ENCODE measurements at regions not wholly inside any gene's neighbourhood (a gene's known extent, or its start where the extent isn't known, plus 50 kb on each side); places are given as distances from the start of the nearest gene placed in this dataset.
A peak's percentile ranks its signal among the peaks of the same experiment; 100 is the strongest.

DNA sequence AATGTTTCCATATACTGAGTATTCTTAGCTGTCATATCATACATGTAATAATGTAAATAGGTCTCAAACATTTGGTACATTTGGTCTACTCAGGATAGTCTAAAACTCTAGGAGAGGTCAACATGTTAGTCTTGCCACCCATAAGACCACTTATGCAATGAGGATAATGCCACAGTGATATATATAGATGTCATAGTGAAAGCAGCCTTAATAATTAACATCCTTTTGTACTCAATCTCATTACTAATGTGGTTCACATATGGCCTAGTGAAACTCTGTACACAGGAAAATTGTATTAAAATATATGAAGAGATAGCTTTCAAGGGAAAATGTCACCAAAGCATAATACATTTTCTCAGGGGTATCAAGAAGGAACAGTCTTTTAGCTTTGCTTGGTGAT, 577.9 kb downstream of the TFAP2B start:
- Histone ChIP-seq H3K27ac (no peak overlapping the region), H3K4me3 (no peak overlapping the region), H3K9me3 (ENCODE audit: low read depth, low read length) (no peaks in the 10 kb centered on the region), H3K36me3 (ENCODE audit: insufficient read depth, low read length) (no peaks in the 10 kb centered on the region), H3K9ac (ENCODE audit: insufficient read length) (no peak overlapping the region)
- no peak for DNase-seq (ENCODE audit: low read depth, low spot score)
- TF ChIP-seq FOXP2 (optimal IDR thresholded peaks at IDR 0.05; ENCODE audit: control extremely low read depth, extremely low read length, insufficient read depth) (no peak), EZH2 (IDR thresholded peaks at IDR 0.05) (no peak)

DNA sequence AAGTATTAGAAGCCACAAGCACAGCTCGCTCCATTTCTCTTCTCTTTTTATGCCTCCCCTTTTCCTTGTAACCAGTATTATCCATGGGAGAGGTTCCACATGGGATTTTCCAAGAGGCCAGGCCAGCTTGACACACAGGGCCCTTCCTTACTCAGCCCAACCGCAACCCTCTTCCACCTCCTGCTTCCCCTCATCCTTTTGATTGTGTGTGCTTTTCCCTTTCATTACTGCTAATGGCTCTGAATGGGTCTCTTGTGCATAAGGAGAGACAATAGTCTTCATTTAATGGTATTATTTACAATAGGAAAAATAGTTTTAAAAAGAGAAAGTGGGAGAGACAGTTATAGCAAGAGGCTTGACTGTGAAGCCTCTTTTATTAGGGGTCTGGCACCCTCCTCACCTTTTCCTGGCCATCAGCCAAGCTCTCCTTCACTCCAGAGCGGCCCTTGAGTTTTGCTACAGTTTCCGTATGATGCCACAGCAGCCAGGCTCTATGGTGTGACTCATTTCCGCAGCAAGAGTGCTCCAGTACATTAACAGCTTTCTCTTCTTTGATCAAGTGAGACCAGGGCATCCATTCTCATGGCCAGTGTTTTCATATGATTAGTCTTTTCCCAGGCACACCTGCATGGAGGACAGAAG, 579.5 kb downstream of the TFAP2B start:
- Histone ChIP-seq H3K4me3 (no peak overlapping the region), H3K9ac (ENCODE audit: insufficient read length) (no peak overlapping the region), H3K36me3 (ENCODE audit: insufficient read depth, low read length) (no peaks in the 10 kb centered on the region), H3K9me3 (ENCODE audit: low read depth, low read length) (no peaks in the 10 kb centered on the region), H3K27ac (no peak overlapping the region)
- no peak for DNase-seq (ENCODE audit: low read depth, low spot score)
- TF ChIP-seq POLR2AphosphoS5 (IDR thresholded peaks at IDR 0.05; ENCODE audit: borderline replicate concordance, low read depth, low read length): no peak

DNA sequence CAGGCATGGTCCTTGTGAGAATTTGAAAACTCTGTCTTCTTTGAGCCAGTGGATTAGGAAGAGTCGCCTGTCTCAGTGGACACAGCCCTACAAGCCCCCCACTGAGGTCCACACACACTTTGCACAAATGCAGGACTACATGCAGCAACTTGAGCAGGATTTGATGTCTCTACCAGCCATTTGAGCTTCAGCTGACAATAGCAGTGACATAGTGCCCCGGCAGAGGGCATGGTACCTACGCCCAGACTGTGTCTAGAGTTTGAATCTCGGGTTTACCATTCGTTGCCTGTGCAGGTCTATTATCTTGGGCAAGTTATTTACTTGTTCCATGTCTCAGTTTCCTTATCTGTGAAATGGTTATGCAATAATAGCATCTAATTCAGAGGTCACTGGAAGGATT, 580.1 kb downstream of the TFAP2B start:
- no peak overlapping the region for H3K9ac ChIP-seq (ENCODE audit: insufficient read length)
- H3K36me3 ChIP-seq (ENCODE audit: insufficient read depth, low read length): no peaks in the 10 kb centered on the region
- no peaks in the 10 kb centered on the region for H3K9me3 ChIP-seq (ENCODE audit: low read depth, low read length)
- no peak for DNase-seq (ENCODE audit: low read depth, low spot score)
- TF ChIP-seq FOXP2 (optimal IDR thresholded peaks at IDR 0.05; ENCODE audit: control extremely low read depth, extremely low read length, insufficient read depth) (no peak), EZH2 (IDR thresholded peaks at IDR 0.05) (no peak), POLR2AphosphoS5 (IDR thresholded peaks at IDR 0.05; ENCODE audit: borderline replicate concordance, low read depth, low read length) (no peak)
- no peak overlapping the region for H3K4me3 ChIP-seq
- no peak overlapping the region for H3K27ac ChIP-seq

DNA sequence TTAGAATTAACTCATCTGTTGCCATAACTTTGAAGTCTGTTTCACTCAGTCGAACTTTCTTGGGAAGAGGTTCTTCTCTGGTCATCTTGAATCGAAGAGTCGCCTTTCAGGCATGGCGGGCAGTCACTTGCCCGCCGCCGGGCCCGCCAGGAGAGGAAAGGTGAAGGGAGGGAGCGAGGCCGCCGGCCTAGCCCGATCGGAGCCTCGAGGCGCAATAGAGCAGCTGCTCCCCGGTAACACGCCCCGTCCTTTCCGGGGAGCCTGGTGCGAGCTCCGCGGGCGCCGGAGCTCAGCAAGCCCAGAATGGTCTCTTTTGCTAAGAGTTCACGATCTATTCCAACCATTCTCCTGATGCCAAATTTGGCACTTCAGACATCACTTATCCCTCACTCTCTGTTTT, 591.8 kb downstream of the TFAP2B start:
- H3K27ac ChIP-seq: no peak overlapping the region

DNA sequence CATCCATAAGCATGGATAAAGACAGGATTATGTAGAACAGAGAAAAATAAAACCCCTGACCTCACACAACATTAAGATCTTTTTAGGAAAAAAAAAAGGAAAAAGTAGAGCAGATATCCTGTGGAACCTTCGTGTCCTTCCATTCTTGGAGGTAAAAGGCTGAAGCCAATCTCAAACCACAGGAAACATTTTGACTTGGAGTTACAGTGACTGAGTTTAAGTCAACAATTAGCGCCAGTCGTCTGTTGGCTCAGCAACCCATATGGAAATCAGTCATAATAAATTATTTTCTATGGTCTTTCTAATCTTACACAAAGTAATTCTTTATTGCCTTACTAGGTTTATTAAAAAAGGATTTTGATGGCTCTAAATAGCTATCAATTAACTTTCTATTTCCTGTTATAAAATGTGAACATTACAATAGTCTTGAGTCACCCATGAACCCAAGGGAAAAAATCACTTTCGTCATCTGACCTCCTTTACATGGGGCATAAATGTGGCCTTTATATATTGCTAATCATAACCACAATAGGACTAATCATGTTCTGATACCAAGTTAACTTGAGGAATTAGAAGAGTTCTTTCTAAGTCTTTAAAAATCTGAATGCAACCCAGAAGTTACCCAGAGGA, 592.9 kb downstream of the TFAP2B start:
- Histone ChIP-seq H3K36me3 (ENCODE audit: insufficient read depth, low read length) (no peaks in the 10 kb centered on the region), H3K4me3 (peak overlapping the region; percentile 22; the same call in 1 of the 2 replicates), H3K9ac (ENCODE audit: insufficient read length) (no peak overlapping the region), H3K9me3 (ENCODE audit: low read depth, low read length) (no peaks in the 10 kb centered on the region), H3K27ac (peak overlapping the region; percentile 76)
- TF ChIP-seq EZH2 (IDR thresholded peaks at IDR 0.05): no peak
- TF ChIP-seq FOXP2 (optimal IDR thresholded peaks at IDR 0.05; ENCODE audit: control extremely low read depth, extremely low read length, insufficient read depth): no peak
- peak; percentile 38; the same call in 1 of the 2 replicates for TF ChIP-seq POLR2AphosphoS5 (IDR thresholded peaks at IDR 0.05; ENCODE audit: borderline replicate concordance, low read depth, low read length)
- DNase-seq (ENCODE audit: low read depth, low spot score): no peak

More for the DNA sequence above, 591.8 kb downstream of the TFAP2B start:
- TF ChIP-seq EZH2 (IDR thresholded peaks at IDR 0.05): no peak
- no peak for TF ChIP-seq FOXP2 (optimal IDR thresholded peaks at IDR 0.05; ENCODE audit: control extremely low read depth, extremely low read length, insufficient read depth)
- Histone ChIP-seq H3K4me3 (no peak overlapping the region), H3K9me3 (ENCODE audit: low read depth, low read length) (no peaks in the 10 kb centered on the region), H3K36me3 (ENCODE audit: insufficient read depth, low read length) (no peaks in the 10 kb centered on the region), H3K9ac (ENCODE audit: insufficient read length) (no peak overlapping the region)
- DNase-seq (ENCODE audit: low read depth, low spot score): no peak

DNA sequence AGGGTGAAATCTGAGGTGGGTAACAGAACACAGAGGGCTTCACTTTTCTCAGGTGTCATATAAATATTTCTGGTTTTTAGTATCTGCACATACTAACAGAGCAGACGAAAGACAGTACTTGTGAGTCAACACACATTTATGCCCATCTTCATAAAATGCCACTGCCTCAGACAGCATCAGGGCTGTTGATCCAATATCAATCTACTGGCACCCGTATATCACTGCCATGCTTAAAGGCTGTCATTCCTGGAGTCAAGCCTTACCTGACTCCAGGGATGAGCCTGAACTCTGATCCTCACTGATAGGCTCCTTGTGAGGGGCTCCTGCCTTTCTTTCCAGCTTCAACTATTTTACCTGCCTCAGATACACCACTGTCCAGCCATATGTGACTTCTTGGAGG, 595.7 kb downstream of the TFAP2B start:
- H3K36me3 ChIP-seq (ENCODE audit: insufficient read depth, low read length): no peaks in the 10 kb centered on the region
- TF ChIP-seq POLR2AphosphoS5 (IDR thresholded peaks at IDR 0.05; ENCODE audit: borderline replicate concordance, low read depth, low read length): no peak
- TF ChIP-seq FOXP2 (optimal IDR thresholded peaks at IDR 0.05; ENCODE audit: control extremely low read depth, extremely low read length, insufficient read depth): no peak
- TF ChIP-seq EZH2 (IDR thresholded peaks at IDR 0.05): no peak
- no peak overlapping the region for H3K27ac ChIP-seq
- no peak for DNase-seq (ENCODE audit: low read depth, low spot score)
- H3K4me3 ChIP-seq: no peak overlapping the region
- H3K9me3 ChIP-seq (ENCODE audit: low read depth, low read length): no peaks in the 10 kb centered on the region
- H3K9ac ChIP-seq (ENCODE audit: insufficient read length): no peak overlapping the region

DNA sequence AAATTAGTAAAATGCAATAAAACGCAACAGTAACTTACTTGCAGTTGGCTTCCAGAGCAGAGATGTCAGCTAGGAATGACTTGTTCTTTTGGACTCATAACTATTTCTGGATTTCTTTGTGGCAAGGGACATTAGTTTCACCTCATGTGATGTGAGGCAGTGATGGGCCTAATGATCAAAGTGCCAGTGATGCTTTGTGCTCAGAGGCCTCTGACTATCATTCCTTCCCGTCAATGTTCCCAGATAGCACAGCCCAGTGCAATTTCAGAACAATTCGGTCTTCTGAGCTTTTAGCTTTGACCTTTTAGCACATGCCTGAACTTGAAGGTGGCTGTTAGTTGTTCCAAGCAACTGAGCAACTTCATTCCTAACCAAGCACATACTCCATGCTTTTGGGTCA, 596.8 kb downstream of the TFAP2B start:
- Histone ChIP-seq H3K36me3 (ENCODE audit: insufficient read depth, low read length) (no peaks in the 10 kb centered on the region), H3K4me3 (no peak overlapping the region), H3K9me3 (ENCODE audit: low read depth, low read length) (no peaks in the 10 kb centered on the region), H3K9ac (ENCODE audit: insufficient read length) (no peak overlapping the region), H3K27ac (no peak overlapping the region)
- no peak for TF ChIP-seq EZH2 (IDR thresholded peaks at IDR 0.05)
- TF ChIP-seq POLR2AphosphoS5 (IDR thresholded peaks at IDR 0.05; ENCODE audit: borderline replicate concordance, low read depth, low read length): no peak
- no peak for TF ChIP-seq FOXP2 (optimal IDR thresholded peaks at IDR 0.05; ENCODE audit: control extremely low read depth, extremely low read length, insufficient read depth)
- no peak for DNase-seq (ENCODE audit: low read depth, low spot score)

DNA sequence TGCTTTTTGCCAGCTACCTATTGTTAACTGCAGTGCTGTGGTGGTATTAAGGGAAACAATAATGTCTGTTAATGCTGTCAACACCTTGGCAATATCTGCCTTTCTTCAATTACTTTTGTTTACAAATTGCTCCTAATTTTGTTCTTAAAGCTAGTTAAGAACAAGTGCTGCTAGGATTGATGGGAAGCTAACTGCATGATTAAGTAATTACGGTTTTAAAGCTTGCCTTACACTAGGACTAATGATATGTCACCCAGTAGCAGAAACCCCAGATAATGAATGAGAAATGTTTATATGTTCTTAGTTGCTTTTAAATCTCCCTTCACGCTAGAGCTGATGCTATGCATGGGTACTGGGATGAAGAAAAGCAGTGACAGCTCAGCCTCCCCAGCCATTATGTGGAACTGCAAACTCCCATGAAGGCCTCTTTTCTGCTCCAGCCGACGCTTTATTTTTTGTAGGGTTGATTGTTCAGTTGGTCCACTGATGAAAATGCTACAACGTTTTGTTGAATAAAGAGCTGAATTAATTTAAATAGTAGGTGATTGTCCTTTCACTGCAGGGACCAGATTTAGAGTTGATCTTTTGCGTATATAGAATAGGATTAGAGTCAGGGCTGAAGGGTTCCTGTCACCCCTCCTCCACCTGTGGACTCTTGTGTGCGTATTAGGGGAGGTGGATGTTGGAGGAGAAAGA, 610.5 kb downstream of the TFAP2B start:
- TF ChIP-seq POLR2AphosphoS5 (IDR thresholded peaks at IDR 0.05; ENCODE audit: borderline replicate concordance, low read depth, low read length) (no peak), EZH2 (IDR thresholded peaks at IDR 0.05) (no peak), FOXP2 (optimal IDR thresholded peaks at IDR 0.05; ENCODE audit: control extremely low read depth, extremely low read length, insufficient read depth) (no peak)
- no peaks in the 10 kb centered on the region for H3K9me3 ChIP-seq (ENCODE audit: low read depth, low read length)
- H3K36me3 ChIP-seq (ENCODE audit: insufficient read depth, low read length): no peaks in the 10 kb centered on the region
- no peak overlapping the region for H3K27ac ChIP-seq
- H3K4me3 ChIP-seq: no peak overlapping the region
- H3K9ac ChIP-seq (ENCODE audit: insufficient read length): no peak overlapping the region
- no peak for DNase-seq (ENCODE audit: low read depth, low spot score)
